Keratinocyte (primary cell): ENCODE measurements at regions not wholly inside any gene's neighbourhood (a gene's known extent, or its start where the extent isn't known, plus 50 kb on each side); places are given as distances from the start of the nearest gene placed in this dataset.

ENCODE experiments used
- DNase-seq: peaks from one replicate; pipeline ENCODE4 v3.0.0-alpha.2; 2011; ENCODE audit warnings: low read depth, missing footprints, low spot score
- FAIRE-seq: peaks from 2 replicates; lab custom pipeline; 2011; peaks lifted over from hg19 to GRCh38; lab: Jason Lieb, UNC
- H2AFZ ChIP-seq: 2 replicates; pipeline ENCODE4 v1.6.0; 2012; ENCODE audit warnings: low read length, control low read depth, inconsistent platforms; ENCODE audit not compliant: control insufficient read depth
- H3K27ac ChIP-seq: 2 replicates; pipeline ENCODE4 v1.5.1; 2011; ENCODE audit warnings: low read length; ENCODE audit not compliant: control insufficient read depth, insufficient read depth
- H3K27me3 ChIP-seq: 3 replicates; pipeline ENCODE4 v1.6.0; 2011; ENCODE audit warnings: low read length; ENCODE audit not compliant: control insufficient read depth, insufficient read depth; ENCODE audit errors: extremely low read depth
- H3K36me3 ChIP-seq, 2 experiments: 2 replicates in 1 of 2; 3 replicates in 1 of 2; pipeline ENCODE4 v1.5.1; 2011; ENCODE audit warnings: low read length in 2 of 2, mild to moderate bottlenecking in 1 of 2; ENCODE audit not compliant: control insufficient read depth in 2 of 2, insufficient read depth in 2 of 2; ENCODE audit errors: extremely low read depth in 1 of 2
- H3K4me1 ChIP-seq: 3 replicates; pipeline ENCODE4 v1.5.1; 2011; ENCODE audit warnings: low read length; ENCODE audit not compliant: control insufficient read depth, insufficient read depth; ENCODE audit errors: extremely low read depth
- H3K4me2 ChIP-seq: 3 replicates; pipeline ENCODE4 v1.6.0; 2011; ENCODE audit warnings: low read depth, low read length; ENCODE audit not compliant: control insufficient read depth, insufficient read depth; ENCODE audit errors: extremely low read depth
- H3K4me3 ChIP-seq, 3 experiments: fragments of 200-600 bp in 1 of 3; sonication (generic) in 1 of 3; 2 replicates in 2 of 3; 3 replicates in 1 of 3; pipeline ENCODE4 v1.5.1; 2011 to 2016; ENCODE audit warnings: low read length in 3 of 3, mild to moderate bottlenecking in 3 of 3, control low read depth in 2 of 3, inconsistent platforms in 1 of 3, low read depth in 1 of 3, mixed read lengths in 1 of 3, mixed run types in 1 of 3, moderate library complexity in 1 of 3; ENCODE audit not compliant: control insufficient read depth in 2 of 3, insufficient read depth in 2 of 3; ENCODE audit errors: extremely low read depth in 1 of 3
- H3K79me2 ChIP-seq: 2 replicates; pipeline ENCODE4 v1.6.0; 2012; ENCODE audit warnings: low read length; ENCODE audit not compliant: control insufficient read depth, insufficient read depth
- H3K9ac ChIP-seq: 3 replicates; pipeline ENCODE4 v1.6.0; 2011; ENCODE audit warnings: low read length; ENCODE audit not compliant: control insufficient read depth, insufficient read depth; ENCODE audit errors: extremely low read depth
- H3K9me1 ChIP-seq: 3 replicates; pipeline ENCODE4 v1.6.0; 2011; ENCODE audit warnings: low read length; ENCODE audit not compliant: control insufficient read depth, insufficient read depth; ENCODE audit errors: extremely low read depth
- H3K9me3 ChIP-seq: 2 replicates; pipeline ENCODE4 v1.5.1; 2012; ENCODE audit warnings: low read depth, low read length; ENCODE audit not compliant: control insufficient read depth
- H4K20me1 ChIP-seq: 3 replicates; pipeline ENCODE4 v1.6.0; 2011; ENCODE audit warnings: low read length; ENCODE audit not compliant: control insufficient read depth, insufficient read depth; ENCODE audit errors: extremely low read depth
- EZH2 ChIP-seq: IDR thresholded peaks from one replicate; pipeline ENCODE4 v1.6.1; 2012; ENCODE audit warnings: inconsistent platforms, mild to moderate bottlenecking, low read length, moderate library complexity
- dilution Hi-C: fragments of 300-500 bp; cut with MboI; formaldehyde crosslinking; loops from one replicate; pipeline ENCODE4 v1.7.0; 2020; ENCODE audit warnings: low sequenced_read_pairs; ENCODE audit not compliant: extremely low pct_ligation_motif_present
- TF ChIP-seq, protein P1 (sequence below), 3 experiments: IDR thresholded peaks in 1 of 3; conservative IDR thresholded peaks in 1 of 3; optimal IDR thresholded peaks in 1 of 3; 2 replicates in 2 of 3; 3 replicates in 1 of 3; pipeline versions ENCODE3 to v1.5.1; 2011; ENCODE audit warnings: low read length in 3 of 3, mild to moderate bottlenecking in 3 of 3, moderate library complexity in 2 of 3, control low read depth in 1 of 3, inconsistent platforms in 1 of 3; ENCODE audit not compliant: insufficient read depth in 2 of 3; ENCODE audit errors: extremely low read depth in 1 of 3

DNA sequence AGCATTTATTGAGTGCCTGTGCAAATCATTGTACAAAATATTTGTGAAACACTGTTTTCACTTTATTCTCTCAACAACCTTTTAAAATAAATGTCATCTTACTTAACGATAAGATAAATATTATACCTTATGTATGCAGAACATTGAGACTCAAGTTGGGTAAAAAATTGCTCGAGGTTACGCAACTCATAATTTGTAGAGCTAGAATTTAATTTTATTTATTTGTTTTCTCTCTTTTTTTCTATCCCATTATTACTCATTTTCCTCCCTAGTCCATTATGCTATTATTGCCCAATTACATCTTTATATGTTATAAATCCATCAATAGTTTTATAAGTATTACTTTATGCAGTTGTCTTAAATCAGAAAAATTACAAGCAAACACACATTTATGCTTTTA is 77.4 kb upstream of the ELOVL5 start:
- Histone ChIP-seq H3K36me3 (no peaks in the 10 kb centered on the region), H2AFZ (no peak overlapping the region), H3K9ac (no peak overlapping the region), H3K79me2 (no peaks in the 10 kb centered on the region), H3K27ac (no peak overlapping the region), H3K27me3 (peaks cover 5% of the 10 kb centered on the region), H3K4me2 (no peak overlapping the region), H3K9me3 (no peaks in the 10 kb centered on the region), H3K4me1 (no peaks in the 10 kb centered on the region), H3K9me1 (no peaks in the 10 kb centered on the region), H3K4me3 (no peak overlapping the region), H4K20me1 (no peaks in the 10 kb centered on the region)
- DNase-seq (no peak), FAIRE-seq (no peak)
- TF ChIP-seq, protein P1, sequence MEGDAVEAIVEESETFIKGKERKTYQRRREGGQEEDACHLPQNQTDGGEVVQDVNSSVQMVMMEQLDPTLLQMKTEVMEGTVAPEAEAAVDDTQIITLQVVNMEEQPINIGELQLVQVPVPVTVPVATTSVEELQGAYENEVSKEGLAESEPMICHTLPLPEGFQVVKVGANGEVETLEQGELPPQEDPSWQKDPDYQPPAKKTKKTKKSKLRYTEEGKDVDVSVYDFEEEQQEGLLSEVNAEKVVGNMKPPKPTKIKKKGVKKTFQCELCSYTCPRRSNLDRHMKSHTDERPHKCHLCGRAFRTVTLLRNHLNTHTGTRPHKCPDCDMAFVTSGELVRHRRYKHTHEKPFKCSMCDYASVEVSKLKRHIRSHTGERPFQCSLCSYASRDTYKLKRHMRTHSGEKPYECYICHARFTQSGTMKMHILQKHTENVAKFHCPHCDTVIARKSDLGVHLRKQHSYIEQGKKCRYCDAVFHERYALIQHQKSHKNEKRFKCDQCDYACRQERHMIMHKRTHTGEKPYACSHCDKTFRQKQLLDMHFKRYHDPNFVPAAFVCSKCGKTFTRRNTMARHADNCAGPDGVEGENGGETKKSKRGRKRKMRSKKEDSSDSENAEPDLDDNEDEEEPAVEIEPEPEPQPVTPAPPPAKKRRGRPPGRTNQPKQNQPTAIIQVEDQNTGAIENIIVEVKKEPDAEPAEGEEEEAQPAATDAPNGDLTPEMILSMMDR (optimal IDR thresholded peaks at IDR 0.05 in 1 of 3, IDR thresholded peaks at IDR 0.05 in 1 of 3, conservative IDR thresholded peaks at IDR 0.05 in 1 of 3; ENCODE audit: extremely low read depth in 1 of 3, insufficient read depth in 2 of 3, low read length in 3 of 3) = no peak
- dilution Hi-C loops = no loop called here

DNA sequence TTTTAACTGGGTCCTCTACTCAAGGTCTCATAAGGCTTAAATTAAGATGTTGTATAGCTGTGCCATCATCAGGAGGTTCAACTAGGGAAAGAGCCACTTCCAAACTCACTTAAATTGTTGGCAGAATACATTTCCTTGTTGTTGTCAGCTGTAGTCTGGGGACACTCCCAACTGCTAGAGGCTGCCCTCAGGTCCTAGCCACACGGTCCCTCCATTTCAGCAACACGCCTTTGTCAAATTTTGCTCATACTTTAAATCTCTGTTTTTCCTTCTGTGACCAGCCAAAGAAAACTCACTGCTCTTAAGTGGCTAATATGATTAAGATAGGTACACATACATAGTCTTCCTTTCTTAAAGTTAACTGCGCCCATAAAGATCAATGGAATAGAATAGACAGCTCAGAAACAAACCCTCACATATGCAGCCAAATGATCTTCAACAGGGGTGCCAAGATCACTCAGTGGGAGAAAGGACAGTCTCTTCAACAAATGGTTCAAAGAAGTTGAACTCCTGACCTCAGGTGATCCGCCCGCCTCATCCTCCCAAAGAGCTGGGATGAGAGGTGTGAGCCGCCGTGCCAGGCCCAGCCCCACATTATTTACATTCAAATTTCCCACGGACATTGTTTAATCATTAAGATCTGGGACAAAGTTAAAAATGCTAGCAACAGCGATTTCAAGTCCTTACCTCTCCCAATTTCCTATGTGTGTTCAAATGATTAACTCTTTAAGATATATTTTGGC is 76.4 kb upstream of the ELOVL5 start:
- no peaks in the 10 kb centered on the region for H3K79me2 ChIP-seq
- H2AFZ ChIP-seq = no peak overlapping the region
- no peak overlapping the region for H3K9ac ChIP-seq
- no peak for DNase-seq
- no peak overlapping the region for H3K27ac ChIP-seq
- no peaks in the 10 kb centered on the region for H3K36me3 ChIP-seq
- H3K27me3 ChIP-seq = peaks cover 5% of the 10 kb centered on the region
- no peaks in the 10 kb centered on the region for H4K20me1 ChIP-seq
- H3K4me1 ChIP-seq = no peaks in the 10 kb centered on the region
- H3K9me1 ChIP-seq = no peaks in the 10 kb centered on the region
- FAIRE-seq = no peak
- H3K4me3 ChIP-seq = no peak overlapping the region
- dilution Hi-C loops = no loop called here
- no peaks in the 10 kb centered on the region for H3K9me3 ChIP-seq
- TF ChIP-seq, protein P1 (optimal IDR thresholded peaks at IDR 0.05 in 1 of 3, IDR thresholded peaks at IDR 0.05 in 1 of 3, conservative IDR thresholded peaks at IDR 0.05 in 1 of 3; ENCODE audit: extremely low read depth in 1 of 3, insufficient read depth in 2 of 3, low read length in 3 of 3) = no peak
- TF ChIP-seq EZH2 = no peak
- H3K4me2 ChIP-seq = no peak overlapping the region
